ENCODE measurements at regions not wholly inside any gene's neighbourhood (a gene's known extent, or its start where the extent isn't known, plus 50 kb on each side); places are given as distances from the start of the nearest gene placed in this dataset.

- Mint-ChIP-seq H3K4me3 (ENCODE audit: low read depth, unreplicated experiment) (no peak overlapping the region), H3K27ac (ENCODE audit: unreplicated experiment) (no peak overlapping the region)
- intact Hi-C loops (cut with micrococcal nuclease; ENCODE audit: unreplicated experiment): loop anchor here (10.0 kb wide), 1 partner anchor 88 kb away; the partner anchor contains the start of gene TNC
These were observed 85.2 kb upstream of the TNC start for GRCh38 chr9:115202960-115203751.

GRCh38 chr9:115204904-115205453 is 87.0 kb upstream of the TNC start:
- no TSS peak for BruUV-seq (replicated peaks)
- DNase-seq: no peak
- H3K4me1 Mint-ChIP-seq (ENCODE audit: low read depth, unreplicated experiment): peaks cover 18% of the 10 kb centered on the region
- CTCF ChIA-PET: no interaction called here
- no peak overlapping the region for H3K4me3 Mint-ChIP-seq (ENCODE audit: low read depth, unreplicated experiment)
- H3K27me3 Mint-ChIP-seq (ENCODE audit: unreplicated experiment): peaks cover 7% of the 10 kb centered on the region
- no peak overlapping the region for H3K27ac Mint-ChIP-seq (ENCODE audit: unreplicated experiment)
- TF ChIP-seq CTCF (IDR thresholded peaks at IDR 0.05; ENCODE audit: unreplicated experiment): no peak
- intact Hi-C loops (cut with micrococcal nuclease; ENCODE audit: unreplicated experiment): loop anchor here (10.0 kb wide), 1 partner anchor 90 kb away; the partner anchor contains the start of gene TNC
- no peaks in the 10 kb centered on the region for H3K9me3 Mint-ChIP-seq (ENCODE audit: low read depth, unreplicated experiment)
- no peaks in the 10 kb centered on the region for H3K36me3 Mint-ChIP-seq (ENCODE audit: insufficient read depth, unreplicated experiment)

More at GRCh38 chr9:115202960-115203751, 85.2 kb upstream of the TNC start:
- no peaks in the 10 kb centered on the region for H3K9me3 Mint-ChIP-seq (ENCODE audit: low read depth, unreplicated experiment)
- CTCF ChIA-PET: no interaction called here
- BruUV-seq (replicated peaks): no TSS peak
- no peak for TF ChIP-seq CTCF (IDR thresholded peaks at IDR 0.05; ENCODE audit: unreplicated experiment)
- peaks cover 24% of the 10 kb centered on the region for H3K27me3 Mint-ChIP-seq (ENCODE audit: unreplicated experiment)
- DNase-seq: no peak
- no peaks in the 10 kb centered on the region for H3K36me3 Mint-ChIP-seq (ENCODE audit: insufficient read depth, unreplicated experiment)
- peaks cover 13% of the 10 kb centered on the region for H3K4me1 Mint-ChIP-seq (ENCODE audit: low read depth, unreplicated experiment)

GRCh38 chr9:115207003-115207836 is 89.3 kb upstream of the TNC start:
- no TSS peak for BruUV-seq (replicated peaks)
- CTCF ChIA-PET: no interaction called here
- H3K27ac Mint-ChIP-seq (ENCODE audit: unreplicated experiment): no peak overlapping the region
- peaks cover 21% of the 10 kb centered on the region for H3K4me1 Mint-ChIP-seq (ENCODE audit: low read depth, unreplicated experiment)
- no peaks in the 10 kb centered on the region for H3K9me3 Mint-ChIP-seq (ENCODE audit: low read depth, unreplicated experiment)
- no peaks in the 10 kb centered on the region for H3K27me3 Mint-ChIP-seq (ENCODE audit: unreplicated experiment)
- no peak overlapping the region for H3K4me3 Mint-ChIP-seq (ENCODE audit: low read depth, unreplicated experiment)
- intact Hi-C loops (cut with micrococcal nuclease; ENCODE audit: unreplicated experiment): loop anchor here (10.0 kb wide), 1 partner anchor 92 kb away; the partner anchor contains the start of gene TNC
- TF ChIP-seq CTCF (IDR thresholded peaks at IDR 0.05; ENCODE audit: unreplicated experiment): no peak
- DNase-seq: no peak
- H3K36me3 Mint-ChIP-seq (ENCODE audit: insufficient read depth, unreplicated experiment): no peaks in the 10 kb centered on the region

- H3K27me3 Mint-ChIP-seq (ENCODE audit: unreplicated experiment): no peaks in the 10 kb centered on the region
- intact Hi-C loops (cut with micrococcal nuclease; ENCODE audit: unreplicated experiment): loop anchor here (10.0 kb wide), 1 partner anchor 94 kb away; the partner anchor contains the start of gene TNC
- TF ChIP-seq CTCF (IDR thresholded peaks at IDR 0.05; ENCODE audit: unreplicated experiment): no peak
- CTCF ChIA-PET: no interaction called here
- H3K4me1 Mint-ChIP-seq (ENCODE audit: low read depth, unreplicated experiment): peaks cover 23% of the 10 kb centered on the region
- no peaks in the 10 kb centered on the region for H3K9me3 Mint-ChIP-seq (ENCODE audit: low read depth, unreplicated experiment)
- H3K27ac Mint-ChIP-seq (ENCODE audit: unreplicated experiment): no peak overlapping the region
- no peaks in the 10 kb centered on the region for H3K36me3 Mint-ChIP-seq (ENCODE audit: insufficient read depth, unreplicated experiment)
- H3K4me3 Mint-ChIP-seq (ENCODE audit: low read depth, unreplicated experiment): no peak overlapping the region
- no peak for DNase-seq
- no TSS peak for BruUV-seq (replicated peaks)
These were observed 90.5 kb upstream of the TNC start for GRCh38 chr9:115208501-115208900.

All from Calu3 (cell line).